Endothelial cell of umbilical vein (primary cell): ENCODE measurements at regions not wholly inside any gene's neighbourhood (a gene's known extent, or its start where the extent isn't known, plus 50 kb on each side); places are given as distances from the start of the nearest gene placed in this dataset.

Source experiments
- BruUV-seq: library from RNA; stranded (reverse); fragments of 400-500 nt; replicated peaks from 2 replicates; lab custom pipeline; 2021; lab: Mats Ljungman, UMichigan
- CTCF ChIA-PET: fragments of 300-600, 350-600 bp; sonication (Branson Sonifier 250); formaldehyde crosslinking; loops from one replicate; lab custom pipeline; 2021; ENCODE audit warnings: antibody characterized with exemption, inconsistent platforms; lab: Charles Lee
- POLR2A ChIA-PET: fragments of 300-600, 350-600 bp; sonication (Branson Sonifier 250); formaldehyde crosslinking; loops from one replicate; lab custom pipeline; 2021; ENCODE audit warnings: antibody characterized with exemption, inconsistent platforms; lab: Charles Lee
- DNase-seq: peaks from one replicate; pipeline ENCODE4 v3.0.0-alpha.2; 2011; ENCODE audit warnings: low read depth, low spot score
- FAIRE-seq: peaks from 2 replicates; lab custom pipeline; 2011; peaks lifted over from hg19 to GRCh38; lab: Jason Lieb, UNC
- H2AFZ ChIP-seq: 2 replicates; pipeline ENCODE4 v1.6.0; 2012; ENCODE audit warnings: low read depth, low read length, control low read depth, inconsistent platforms
- H3K27ac ChIP-seq: 2 replicates; pipeline ENCODE4 v1.5.1; 2011; ENCODE audit warnings: low read depth, mild to moderate bottlenecking, control low read depth, low read length, moderate library complexity; ENCODE audit not compliant: insufficient read depth
- H3K27me3 ChIP-seq, 2 experiments: 2 replicates each; pipeline versions ENCODE4 v1.6.0 to v1.6.1; 2011; ENCODE audit warnings: low read length in 2 of 2, mixed read lengths in 1 of 2; ENCODE audit not compliant: control insufficient read depth in 2 of 2, insufficient read depth in 2 of 2
- H3K36me3 ChIP-seq, 2 experiments: 2 replicates in 1 of 2; 3 replicates in 1 of 2; pipeline ENCODE4 v1.5.1; 2011; ENCODE audit warnings: low read length in 2 of 2, mild to moderate bottlenecking in 1 of 2, moderate library complexity in 1 of 2; ENCODE audit not compliant: control insufficient read depth in 2 of 2, insufficient read depth in 2 of 2; ENCODE audit errors: extremely low read depth in 1 of 2
- H3K4me1 ChIP-seq: 3 replicates; pipeline ENCODE4 v1.5.1; 2011; ENCODE audit warnings: mild to moderate bottlenecking, low read length; ENCODE audit not compliant: control insufficient read depth, insufficient read depth; ENCODE audit errors: extremely low read depth
- H3K4me2 ChIP-seq: 2 replicates; pipeline ENCODE4 v1.6.1; 2011; ENCODE audit warnings: low read length, control low read depth, mixed read lengths; ENCODE audit not compliant: insufficient read depth
- H3K4me3 ChIP-seq, 3 experiments: fragments of 200-600 bp in 1 of 3; sonication (generic), shearing (Covaris generic) in 1 of 3; replicated peaks in 1 of 3; 2 replicates each; pipeline ENCODE4 v1.5.1; 2011 to 2016; ENCODE audit warnings: control low read depth in 3 of 3, low read length in 3 of 3, mild to moderate bottlenecking in 2 of 3, inconsistent platforms in 1 of 3, low read depth in 1 of 3, moderate library complexity in 1 of 3; ENCODE audit not compliant: insufficient read depth in 1 of 3
- H3K79me2 ChIP-seq: 2 replicates; pipeline ENCODE4 v1.6.0; 2012; ENCODE audit warnings: low read length, inconsistent platforms; ENCODE audit not compliant: control insufficient read depth, insufficient read depth
- H3K9ac ChIP-seq: replicated peaks from 2 replicates; pipeline ENCODE3; 2011; ENCODE audit warnings: low read length, control low read depth; ENCODE audit not compliant: insufficient read depth; ENCODE audit errors: extremely low read depth
- H3K9me1 ChIP-seq: replicated peaks from 3 replicates; pipeline ENCODE4 v1.6.0; 2011; ENCODE audit warnings: mild to moderate bottlenecking, low read length; ENCODE audit not compliant: control insufficient read depth, insufficient read depth; ENCODE audit errors: extremely low read depth
- H3K9me3 ChIP-seq: replicated peaks from 2 replicates; pipeline ENCODE4 v1.5.1; 2012; ENCODE audit warnings: low read length, inconsistent platforms; ENCODE audit not compliant: control insufficient read depth, insufficient read depth
- H4K20me1 ChIP-seq: replicated peaks from 2 replicates; pipeline ENCODE3; 2011; ENCODE audit warnings: mild to moderate bottlenecking, low read length; ENCODE audit not compliant: control insufficient read depth, insufficient read depth; ENCODE audit errors: extremely low read depth
- CTCF ChIP-seq, 2 donors: IDR thresholded peaks; 1 replicate in 1 of 2; 2 replicates in 1 of 2; pipeline ENCODE4 v1.5.1; 2011; ENCODE audit warnings: low read length in 2 of 2, mild to moderate bottlenecking in 2 of 2, moderate library complexity in 2 of 2, control low read depth in 1 of 2, inconsistent platforms in 1 of 2, low read depth in 1 of 2; ENCODE audit not compliant: insufficient read depth in 1 of 2; ENCODE audit errors: extremely low read depth in 1 of 2
- EZH2 ChIP-seq: IDR thresholded peaks from 2 replicates; pipeline ENCODE4 v1.6.1; 2012; ENCODE audit warnings: borderline replicate concordance, low read depth, mild to moderate bottlenecking, moderate library complexity, low read length, inconsistent platforms; ENCODE audit not compliant: severe bottlenecking
- FOS ChIP-seq: IDR thresholded peaks from 2 replicates; pipeline ENCODE4 v1.6.1; 2011; ENCODE audit warnings: mild to moderate bottlenecking, low read length, moderate library complexity, borderline replicate concordance; ENCODE audit not compliant: insufficient read depth
- GATA2 ChIP-seq: IDR thresholded peaks from 2 replicates; pipeline ENCODE4 v1.7.0; 2011; ENCODE audit warnings: low read depth, mild to moderate bottlenecking, moderate library complexity, mixed read lengths, low read length; ENCODE audit not compliant: insufficient read length, insufficient read depth
- JUN ChIP-seq: IDR thresholded peaks from 2 replicates; pipeline ENCODE4 v1.6.1; 2011; ENCODE audit warnings: borderline replicate concordance, low read depth; ENCODE audit not compliant: insufficient read length, insufficient read depth
- MAX ChIP-seq: IDR thresholded peaks from 2 replicates; pipeline ENCODE4 v1.6.1; 2011; ENCODE audit not compliant: insufficient read depth, insufficient read length
- MYC ChIP-seq: IDR thresholded peaks from one replicate; pipeline ENCODE4 v1.6.1; 2011; ENCODE audit warnings: mild to moderate bottlenecking, low read depth, low read length
- POLR2A ChIP-seq: IDR thresholded peaks from 2 replicates; pipeline ENCODE4 v1.6.1; 2012; ENCODE audit warnings: low read depth, mild to moderate bottlenecking, control low read depth, low read length
- POLR2AphosphoS5 ChIP-seq: IDR thresholded peaks from 2 replicates; pipeline ENCODE4 v1.6.1; 2012; ENCODE audit warnings: low read depth, mild to moderate bottlenecking, control low read depth, low read length, moderate library complexity; ENCODE audit not compliant: insufficient read depth
- dilution Hi-C: fragments of 300-500 bp; cut with MboI; formaldehyde crosslinking; loops from one replicate; pipeline ENCODE4 v1.15.0; 2019; ENCODE audit warnings: low sequenced_read_pairs; ENCODE audit not compliant: extremely low pct_ligation_motif_present
- intact Hi-C: fragments of 100-400 bp; cut with micrococcal nuclease; formaldehyde crosslinking; loops from one replicate; pipeline ENCODE4 v1.10.0; 2022

GRCh38 chr3:126292318-126293070 lies 64.7 kb downstream of the KLF15 start:
- Histone ChIP-seq H3K27me3 (peaks cover 2 to 4% of the 10 kb centered on the region in 2 experiments), H3K4me2 (no peak overlapping the region), H3K9me1 (no peaks in the 10 kb centered on the region), H3K27ac (no peak overlapping the region), H3K79me2 (no peaks in the 10 kb centered on the region), H3K4me1 (peaks cover 20% of the 10 kb centered on the region), H3K4me3 (no peak overlapping the region), H4K20me1 (no peaks in the 10 kb centered on the region), H2AFZ (no peak overlapping the region), H3K9me3 (no peaks in the 10 kb centered on the region), H3K9ac (no peak overlapping the region), H3K36me3 (no peaks in the 10 kb centered on the region)
- POLR2A ChIA-PET, result no interaction called here
- CTCF ChIA-PET, result interaction anchor here (1.3 kb wide), 1 partner anchor 56 kb away, joined by 4 read pairs; no protein-coding TSS in a partner anchor
- no TSS peak for BruUV-seq
- FAIRE-seq (no peak), DNase-seq (no peak)
- TF ChIP-seq GATA2 (no peak), JUN (no peak), MYC (no peak), POLR2A (no peak), CTCF (IDR thresholded peaks at IDR 0.05; ENCODE audit: extremely low read depth in 1 of 2, insufficient read depth in 1 of 2, low read depth in 1 of 2, low read length in 2 of 2) (no peak), FOS (no peak), POLR2AphosphoS5 (no peak), EZH2 (no peak), MAX (no peak)
- dilution Hi-C loops, result no loop called here
- intact Hi-C loops, result no loop called here
